ENCODE measurements at regions not wholly inside any gene's neighbourhood (a gene's known extent, or its start where the extent isn't known, plus 50 kb on each side); places are given as distances from the start of the nearest gene placed in this dataset.
"Not testable (repeated sequence)": the region's sequence is repeated elsewhere in the genome, so short reads cannot be mapped to it uniquely, and the experiment has no call there.

- Mint-ChIP-seq H3K27ac (no peak overlapping the region), H3K4me1 (ENCODE audit: low read depth) (no peaks in the 10 kb centered on the region), H3K36me3 (ENCODE audit: insufficient read depth) (no peaks in the 10 kb centered on the region), H3K4me3 (ENCODE audit: low read depth) (no peak overlapping the region), H3K27me3 (no peaks in the 10 kb centered on the region), H3K9me3 (ENCODE audit: low read depth) (no peaks in the 10 kb centered on the region)
- no peak for TF ChIP-seq CTCF (IDR thresholded peaks at IDR 0.05; ENCODE audit: unreplicated experiment)
- no peak for DNase-seq (ENCODE audit: low spot score, unreplicated experiment)
These were observed 295.9 kb downstream of the SUCLA2 start for GRCh38 chr13:47705185-47705584.

GRCh38 chr13:47696674-47697073 lies 304.4 kb downstream of the SUCLA2 start:
- H3K36me3 Mint-ChIP-seq (ENCODE audit: insufficient read depth): no peaks in the 10 kb centered on the region
- no peak overlapping the region for H3K4me3 Mint-ChIP-seq (ENCODE audit: low read depth)
- H3K9me3 Mint-ChIP-seq (ENCODE audit: low read depth): no peaks in the 10 kb centered on the region
- no peaks in the 10 kb centered on the region for H3K4me1 Mint-ChIP-seq (ENCODE audit: low read depth)
- no peak overlapping the region for H3K27ac Mint-ChIP-seq
- TF ChIP-seq CTCF (IDR thresholded peaks at IDR 0.05; ENCODE audit: unreplicated experiment): no peak
- no peak for DNase-seq (ENCODE audit: low spot score, unreplicated experiment)
- no peaks in the 10 kb centered on the region for H3K27me3 Mint-ChIP-seq

GRCh38 chr13:47687577-47687976 lies 313.5 kb downstream of the SUCLA2 start:
- TF ChIP-seq CTCF (IDR thresholded peaks at IDR 0.05; ENCODE audit: unreplicated experiment): no peak
- Mint-ChIP-seq H3K4me3 (ENCODE audit: low read depth) (no peak overlapping the region), H3K9me3 (ENCODE audit: low read depth) (peaks cover 5% of the 10 kb centered on the region), H3K27me3 (peaks cover 4% of the 10 kb centered on the region), H3K36me3 (ENCODE audit: insufficient read depth) (no peaks in the 10 kb centered on the region), H3K27ac (no peak overlapping the region), H3K4me1 (ENCODE audit: low read depth) (no peaks in the 10 kb centered on the region)
- no peak for DNase-seq (ENCODE audit: low spot score, unreplicated experiment)

GRCh38 chr13:47685156-47685555 lies 315.9 kb downstream of the SUCLA2 start:
- H3K4me3 Mint-ChIP-seq (ENCODE audit: low read depth); H3K27me3 Mint-ChIP-seq; H3K27ac Mint-ChIP-seq; H3K4me1 Mint-ChIP-seq (ENCODE audit: low read depth); H3K36me3 Mint-ChIP-seq (ENCODE audit: insufficient read depth); DNase-seq (ENCODE audit: low spot score, unreplicated experiment); H3K9me3 Mint-ChIP-seq (ENCODE audit: low read depth): not testable (repeated sequence)

GRCh38 chr13:47680748-47681147 lies 320.3 kb downstream of the SUCLA2 start:
- Mint-ChIP-seq H3K27me3 (no peaks in the 10 kb centered on the region), H3K36me3 (ENCODE audit: insufficient read depth) (no peaks in the 10 kb centered on the region), H3K9me3 (ENCODE audit: low read depth) (peaks cover 5% of the 10 kb centered on the region)

More at GRCh38 chr13:47680748-47681147, 320.3 kb downstream of the SUCLA2 start:
- no peak for TF ChIP-seq CTCF (IDR thresholded peaks at IDR 0.05; ENCODE audit: unreplicated experiment)
- no peak for DNase-seq (ENCODE audit: low spot score, unreplicated experiment)
- Mint-ChIP-seq H3K27ac (no peak overlapping the region), H3K4me1 (ENCODE audit: low read depth) (no peaks in the 10 kb centered on the region), H3K4me3 (ENCODE audit: low read depth) (no peak overlapping the region)
